SKM-1 treated with dmso at 0.1 percent for 144 hours (cell line): ENCODE measurements at regions not wholly inside any gene's neighbourhood (a gene's known extent, or its start where the extent isn't known, plus 50 kb on each side); places are given as distances from the start of the nearest gene placed in this dataset.
"Not testable (repeated sequence)": the region's sequence is repeated elsewhere in the genome, so short reads cannot be mapped to it uniquely, and the experiment has no call there.

ENCODE experiments used
- DNase-seq: peaks from one replicate; lab custom pipeline; 2025; ENCODE audit not compliant: unreplicated experiment; lab: John Stamatoyannopoulos, UW

GRCh38 chr4:52370576-52370975, 288.5 kb downstream of the USP46 start:
- DNase-seq = no peak

GRCh38 chr4:52371841-52372240, 287.3 kb downstream of the USP46 start:
- DNase-seq = no peak

GRCh38 chr4:52372269-52372668, 286.8 kb downstream of the USP46 start:
- DNase-seq = no peak

GRCh38 chr4:52372747-52373146, 286.4 kb downstream of the USP46 start:
- no peak for DNase-seq

DNA sequence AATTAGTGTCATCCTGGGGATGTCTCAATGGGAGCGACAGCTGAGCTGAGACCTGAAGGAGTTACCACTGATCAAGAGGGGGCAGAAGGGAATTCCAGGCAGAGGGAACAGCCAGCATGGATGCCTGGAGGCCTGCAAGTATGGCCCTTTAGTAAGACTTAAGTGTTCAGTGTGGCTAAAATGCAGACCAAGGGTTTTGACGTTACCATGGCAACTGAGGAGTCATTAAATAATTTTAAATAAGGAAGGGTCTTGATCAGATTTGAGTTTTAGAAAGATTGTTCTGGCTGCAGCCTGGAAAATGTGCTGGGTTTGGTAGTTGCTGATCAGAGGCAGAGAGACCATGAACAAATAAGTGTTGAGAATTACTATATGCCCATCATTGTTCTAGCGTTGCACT, 285.5 kb downstream of the USP46 start:
- no peak for DNase-seq

- no peak for DNase-seq
Measured at GRCh38 chr4:52374877-52375276, 284.2 kb downstream of the USP46 start.

DNA sequence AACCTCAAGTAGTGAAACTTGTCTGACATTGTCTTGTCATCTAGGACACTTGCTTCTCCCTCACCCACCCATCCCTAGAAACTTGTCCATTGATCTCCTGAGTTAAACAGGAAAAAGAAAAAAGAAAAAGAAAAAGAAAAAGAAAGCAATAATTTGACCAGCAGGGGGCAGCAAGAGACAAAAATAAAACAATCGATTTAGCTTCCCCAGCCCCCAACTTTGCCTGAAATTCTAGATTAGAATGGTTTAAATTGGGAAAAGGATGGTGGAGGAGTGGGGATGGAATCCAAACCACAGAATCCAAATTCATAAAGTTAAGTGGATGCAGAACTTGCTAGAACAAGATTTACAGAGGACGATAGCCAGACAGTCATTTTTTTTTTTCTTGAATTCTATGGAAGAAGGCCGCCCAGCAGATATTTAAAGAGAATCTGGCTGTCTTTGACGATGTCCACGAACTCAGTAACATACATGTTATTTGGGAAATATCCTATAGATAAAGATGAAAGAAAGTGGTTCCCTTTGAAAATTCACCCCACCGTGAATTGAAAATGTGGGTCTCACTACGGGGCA, 282.9 kb downstream of the USP46 start:
- DNase-seq = peak; percentile 37

- no peak for DNase-seq
Measured at GRCh38 chr4:52377563-52377962, 281.5 kb downstream of the USP46 start.

- no peak for DNase-seq
Measured at GRCh38 chr4:52407545-52407944, 251.6 kb downstream of the USP46 start.

GRCh38 chr4:52408032-52408431, 251.1 kb downstream of the USP46 start:
- no peak for DNase-seq

- DNase-seq = no peak
Measured at GRCh38 chr4:52408471-52408870, 250.6 kb downstream of the USP46 start.

- DNase-seq = not testable (repeated sequence)
Measured at GRCh38 chr4:52409766-52410165, 249.3 kb downstream of the USP46 start.

GRCh38 chr4:52410971-52411370, 248.1 kb downstream of the USP46 start:
- DNase-seq = no peak

DNA sequence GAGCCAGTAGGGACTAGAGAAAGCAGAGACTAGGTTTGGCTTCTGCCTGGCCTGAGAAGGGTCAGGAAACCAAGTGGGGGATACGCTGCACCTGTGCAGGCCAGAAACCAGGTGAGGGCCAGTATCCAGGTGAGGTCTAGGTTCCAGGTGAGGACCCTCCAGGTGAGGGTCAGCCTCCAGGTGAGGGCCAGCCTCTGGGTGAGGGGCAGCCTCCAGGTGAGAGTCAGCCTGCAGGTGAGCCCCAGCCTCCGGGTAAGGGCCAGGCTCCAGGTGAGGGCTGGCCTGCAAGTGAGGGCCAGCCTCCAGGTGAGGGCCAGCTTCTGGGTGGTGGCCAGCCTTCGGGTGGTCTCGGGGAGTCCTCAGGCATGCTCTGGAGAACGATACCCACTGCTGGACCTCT, 238.8 kb downstream of the USP46 start:
- no peak for DNase-seq

GRCh38 chr4:52421811-52422213, 237.3 kb downstream of the USP46 start:
- no peak for DNase-seq

DNA sequence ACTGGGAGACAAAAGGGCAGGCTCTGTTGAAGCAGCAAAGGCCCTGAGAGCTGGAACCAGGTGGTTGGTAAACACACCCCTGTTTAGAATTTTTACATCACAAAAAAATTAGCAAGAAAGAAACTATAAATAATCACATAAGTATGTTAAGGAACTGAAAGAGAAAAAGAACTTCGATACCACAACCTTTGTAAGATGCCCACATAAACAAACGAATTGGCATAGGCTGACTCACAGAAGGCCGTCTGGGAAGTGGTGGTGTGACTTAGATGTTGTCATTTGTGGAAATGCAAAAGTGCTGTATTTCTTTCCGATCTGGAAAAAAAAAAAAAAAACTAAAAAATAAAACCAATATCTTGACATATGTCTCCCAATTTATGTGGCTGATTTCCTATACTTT, 235.1 kb downstream of the USP46 start:
- DNase-seq = no peak

- no peak for DNase-seq
Measured at GRCh38 chr4:52425751-52426326, 233.3 kb downstream of the USP46 start.

DNA sequence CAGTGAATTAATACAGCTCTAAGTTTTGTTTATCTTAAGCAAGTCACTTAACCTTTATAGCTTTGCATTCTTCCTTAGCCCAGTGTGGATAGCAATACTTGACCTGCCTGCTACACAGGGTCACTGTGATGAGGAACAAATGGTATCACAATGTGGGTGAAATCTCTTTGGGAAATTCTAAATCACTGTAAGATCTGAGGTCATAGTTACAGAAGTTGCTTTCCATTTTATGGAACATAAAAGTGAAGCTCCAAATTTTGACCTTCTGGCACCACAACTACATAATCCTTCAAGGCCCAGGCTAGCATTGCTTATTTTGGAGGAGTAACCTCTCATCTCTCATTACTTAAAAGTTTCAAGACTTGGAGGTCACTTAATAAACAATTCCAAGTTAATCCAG, 227.7 kb downstream of the USP46 start:
- no peak for DNase-seq

DNA sequence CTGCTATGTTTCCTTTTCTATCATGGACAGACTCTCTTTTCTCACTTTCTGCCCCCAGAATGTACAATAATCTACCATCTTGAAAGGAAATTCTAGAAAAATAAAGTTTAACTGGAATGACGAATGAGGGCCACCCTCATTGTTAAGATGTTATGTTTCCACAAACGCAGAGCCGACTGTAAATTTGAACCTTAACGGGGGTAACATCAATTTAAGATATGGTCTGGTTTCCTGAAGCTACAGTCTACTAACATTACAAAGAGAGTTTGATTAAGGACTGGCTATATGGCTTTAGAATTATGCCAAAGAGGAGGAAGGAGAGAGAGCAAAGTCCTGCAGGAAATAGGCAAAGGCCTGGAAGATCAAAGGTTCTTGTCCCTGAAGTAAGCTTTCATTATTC, 227.2 kb downstream of the USP46 start:
- no peak for DNase-seq

- DNase-seq = not testable (repeated sequence)
Measured at GRCh38 chr4:52442524-52442923, 216.6 kb downstream of the USP46 start.

- DNase-seq = no peak
Measured at GRCh38 chr4:52472444-52472843, 186.7 kb downstream of the USP46 start.

DNA sequence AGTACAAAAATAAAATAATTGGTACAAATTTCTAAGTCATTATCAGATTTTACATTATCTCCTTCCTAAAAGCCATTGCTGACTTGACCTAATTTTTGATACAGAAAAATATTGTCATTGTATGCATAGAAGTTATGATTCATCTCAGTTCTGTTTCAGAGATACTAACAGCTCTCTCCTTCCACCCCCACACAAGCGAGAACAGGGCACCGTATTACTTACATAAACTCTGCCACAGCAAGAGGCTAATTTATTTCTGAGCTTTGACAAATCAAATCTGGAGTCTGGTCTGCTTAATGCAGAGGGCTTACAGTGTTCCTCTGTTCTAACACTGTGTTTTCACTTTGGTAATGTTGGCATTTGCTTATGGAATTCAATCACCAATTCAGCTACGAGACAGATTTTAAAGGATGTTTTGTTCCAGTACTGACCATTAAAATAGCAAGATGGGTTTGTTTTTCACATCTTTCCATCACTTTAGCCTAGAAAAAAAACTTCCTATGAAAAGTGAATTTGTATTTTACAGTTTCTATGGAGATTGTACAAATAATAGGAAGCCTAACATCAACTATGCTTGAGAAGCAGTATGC, 181.8 kb downstream of the USP46 start:
- DNase-seq = no peak
